ENCODE measurements at regions not wholly inside any gene's neighbourhood (a gene's known extent, or its start where the extent isn't known, plus 50 kb on each side); places are given as distances from the start of the nearest gene placed in this dataset.

DNA sequence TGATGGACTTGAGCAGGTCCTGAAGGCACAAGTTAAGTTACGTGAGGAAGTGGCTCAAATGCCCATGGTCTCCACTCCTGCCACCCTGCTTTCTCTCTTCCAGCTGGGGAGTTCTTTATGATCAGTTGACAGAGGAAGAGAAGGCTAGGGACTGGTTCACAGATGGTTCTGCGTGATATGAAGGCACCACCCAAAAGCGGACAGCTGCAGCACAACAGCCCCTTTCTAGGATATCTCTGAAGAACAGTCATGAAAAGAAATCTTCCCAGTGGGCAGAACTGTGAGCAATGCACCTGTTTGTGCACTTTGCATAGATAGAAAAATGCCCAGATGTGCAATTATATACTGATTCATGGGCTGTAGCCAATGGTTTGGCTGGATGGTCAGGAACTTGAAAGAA, 162.4 kb upstream of the FSCB start (continued):
- TF ChIP-seq FOXP4 (CRISPR knock-in tag; IDR thresholded peaks at IDR 0.05; ENCODE audit: borderline replicate concordance): no peak
- no peak for TF ChIP-seq GMEB1 (CRISPR knock-in tag; IDR thresholded peaks at IDR 0.05)

DNA sequence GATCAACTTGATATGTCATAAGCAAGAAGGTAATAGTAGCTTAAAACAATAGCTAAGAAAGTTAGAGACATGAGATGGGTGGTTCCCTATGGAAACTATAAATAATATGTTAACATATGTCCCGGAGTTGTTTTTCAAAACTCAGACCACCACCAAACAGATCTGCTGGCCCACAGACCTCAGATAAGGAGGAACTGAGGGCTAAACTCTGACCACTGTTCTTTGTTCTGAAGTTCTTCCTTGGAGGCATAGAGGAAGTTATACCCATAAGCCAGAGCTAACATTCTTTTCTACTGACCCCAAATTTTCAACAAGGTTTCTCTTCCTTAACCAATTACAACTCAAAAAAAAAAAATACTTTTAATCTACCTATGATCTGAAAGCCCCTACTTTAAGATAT, 156.1 kb upstream of the FSCB start:
- ATAC-seq: no peak
- H3K27me3 ChIP-seq (ENCODE audit: control insufficient read depth in 2 of 2, insufficient read depth in 2 of 2, low read length in 2 of 2): no peaks in the 10 kb centered on the region
- DNase-seq (ENCODE audit: extremely low read depth in 1 of 4, low spot score in 3 of 4): no peak
- no peaks in the 10 kb centered on the region for H3K79me2 ChIP-seq (ENCODE audit: control insufficient read depth, insufficient read depth, low read length)
- no peak overlapping the region for H3K9ac ChIP-seq (ENCODE audit: insufficient read depth in 1 of 2, low read depth in 2 of 2, low read length in 2 of 2)
- no peak overlapping the region for H3K27ac ChIP-seq (ENCODE audit: extremely low read depth, low read depth, low read length)
- no peaks in the 10 kb centered on the region for H3K4me1 ChIP-seq (replicated peaks in 1 of 2; ENCODE audit: control insufficient read depth in 2 of 2, insufficient read depth in 2 of 2, low read length in 2 of 2)
- CTCF ChIA-PET (ENCODE audit: low intra/inter-chr PET ratio): no interaction called here
- no TSS peak for BruUV-seq (replicated peaks)
- 0% methylated on average over 1 of the region's 1 CpG for WGBS (ENCODE audit: insufficient coverage, low coverage, missing lambda C conversion rate)
- no peak for FAIRE-seq
- no peak overlapping the region for H2AFZ ChIP-seq (ENCODE audit: low read depth, low read length)
- TF ChIP-seq MAFK (IDR thresholded peaks at IDR 0.05; ENCODE audit: low read length): no peak
- TF ChIP-seq ZKSCAN3 (CRISPR knock-in tag; IDR thresholded peaks at IDR 0.05): no peak
- no peak for TF ChIP-seq ARID4B (CRISPR knock-in tag; IDR thresholded peaks at IDR 0.05)
- no peak overlapping the region for H3K4me2 ChIP-seq (ENCODE audit: insufficient read depth, low read length)
- no peaks in the 10 kb centered on the region for H3K9me3 ChIP-seq (replicated peaks; ENCODE audit: control insufficient read depth, insufficient read depth, low read depth, low read length)
- no peaks in the 10 kb centered on the region for H3K36me3 ChIP-seq (ENCODE audit: control insufficient read depth, insufficient read depth, low read length)
- intact Hi-C loops (cut with micrococcal nuclease): no loop called here
- no peak overlapping the region for H3K4me3 ChIP-seq
- no peaks in the 10 kb centered on the region for H3K9me1 ChIP-seq (ENCODE audit: control insufficient read depth, insufficient read depth, low read length)
- POLR2A ChIA-PET: no interaction called here
- in situ Hi-C loops (cut with MboI): no loop called here
- no peaks in the 10 kb centered on the region for H4K20me1 ChIP-seq (replicated peaks; ENCODE audit: control insufficient read depth, insufficient read depth, low read length)

All from K562 (cell line).